Small intestine (tissue), 7 donors: ENCODE measurements at regions not wholly inside any gene's neighbourhood (a gene's known extent, or its start where the extent isn't known, plus 50 kb on each side); places are given as distances from the start of the nearest gene placed in this dataset.

ENCODE experiments used
- DNase-seq, 2 donors: peaks; one replicate each; pipeline versions ENCODE4 v3.0.0 to v3.0.0-alpha.2; 2013
- FAIRE-seq: peaks from 2 replicates; lab custom pipeline; 2012; peaks lifted over from hg19 to GRCh38; lab: Jason Lieb, UNC
- H3K27ac ChIP-seq, 3 donors: one replicate each; pipeline ENCODE4 v1.5.1; 2013; ENCODE audit warnings: low read length in 2 of 3, mild to moderate bottlenecking in 2 of 3, control low read depth in 1 of 3, inconsistent platforms in 1 of 3, low read depth in 1 of 3, moderate library complexity in 1 of 3
- H3K27me3 ChIP-seq, 3 donors: one replicate each; pipeline ENCODE4 v1.6.1; 2013; ENCODE audit warnings: low read length in 3 of 3, inconsistent platforms in 1 of 3; ENCODE audit not compliant: control insufficient read depth in 3 of 3, insufficient read depth in 3 of 3
- H3K36me3 ChIP-seq, 3 donors: one replicate each; pipeline ENCODE4 v1.6.1; 2013; ENCODE audit warnings: low read length in 3 of 3, inconsistent platforms in 1 of 3, low read depth in 1 of 3, mild to moderate bottlenecking in 1 of 3, moderate library complexity in 1 of 3; ENCODE audit not compliant: control insufficient read depth in 3 of 3, insufficient read depth in 2 of 3
- H3K4me1 ChIP-seq, 3 donors: one replicate each; pipeline ENCODE4 v1.6.1; 2013; ENCODE audit warnings: low read length in 2 of 3, inconsistent platforms in 1 of 3, low read depth in 1 of 3, mild to moderate bottlenecking in 1 of 3, moderate library complexity in 1 of 3; ENCODE audit not compliant: control insufficient read depth in 3 of 3, insufficient read depth in 2 of 3
- H3K4me3 ChIP-seq, 3 donors: one replicate each; pipeline ENCODE4 v1.5.1; 2013; ENCODE audit warnings: low read length in 3 of 3, control low read depth in 1 of 3, inconsistent platforms in 1 of 3, low read depth in 1 of 3, mild to moderate bottlenecking in 1 of 3, moderate library complexity in 1 of 3
- H3K9me3 ChIP-seq, 2 donors: one replicate each; pipeline ENCODE4 v1.6.1; 2013; ENCODE audit warnings: low read depth in 1 of 2, low read length in 1 of 2; ENCODE audit not compliant: control insufficient read depth in 2 of 2, insufficient read depth in 1 of 2
- WGBS, 3 donors: extraction: QIAGEN DNeasy Blood & Tissue Kit; methylation state at CpG; one replicate each; pipeline ENCODE4 v1.1.7; 2013; 5-methylcytosine and 5-hydroxymethylcytosine counted together
- donor health status: healthy with polysubstance abuse.
- donor health status: control.
- donor health status: control.
- donor health status: Bipolar disorder and iron deficiency.
- donor health status: healthy.

GRCh38 chr7:159227433-159227832, 82.8 kb upstream of the VIPR2 start:
- H3K27ac ChIP-seq = no peak overlapping the region
- H3K4me1 ChIP-seq = no peaks in the 10 kb centered on the region
- FAIRE-seq = no peak
- peaks cover 0 to 4% of the 10 kb centered on the region in 2 donors for H3K9me3 ChIP-seq
- no peaks in the 10 kb centered on the region for H3K27me3 ChIP-seq
- 29 to 73% (median 46%) methylated on average over 5 of the region's 5 CpGs for WGBS, 3 donors
- DNase-seq = no peak
- H3K4me3 ChIP-seq = no peak overlapping the region
- H3K36me3 ChIP-seq = no peaks in the 10 kb centered on the region

- Histone ChIP-seq H3K9me3 (peaks cover 0 to 4% of the 10 kb centered on the region in 2 donors), H3K4me1 (no peaks in the 10 kb centered on the region), H3K27ac (no peak overlapping the region), H3K36me3 (no peaks in the 10 kb centered on the region), H3K4me3 (no peak overlapping the region), H3K27me3 (no peaks in the 10 kb centered on the region)
- DNase-seq (no peak), FAIRE-seq (no peak)
- WGBS, 3 donors = 76 to 84% (median 80%) methylated on average over 6 of the region's 6 CpGs
Measured at GRCh38 chr7:159226011-159226702, 81.5 kb upstream of the VIPR2 start.

- no peak for FAIRE-seq
Measured at GRCh38 chr7:159218607-159219006, 73.9 kb upstream of the VIPR2 start.

GRCh38 chr7:159218170-159218569, 73.5 kb upstream of the VIPR2 start:
- Histone ChIP-seq H3K36me3 (no peaks in the 10 kb centered on the region), H3K27ac (no peak overlapping the region), H3K27me3 (no peaks in the 10 kb centered on the region), H3K9me3 (no peaks in the 10 kb centered on the region), H3K4me1 (no peaks in the 10 kb centered on the region), H3K4me3 (no peak overlapping the region)
- FAIRE-seq = no peak
- WGBS, 3 donors = 36 to 66% (median 38%) methylated on average over 1 of the region's 1 CpG
- DNase-seq = no peak

More at GRCh38 chr7:159218607-159219006, 73.9 kb upstream of the VIPR2 start:
- Histone ChIP-seq H3K36me3 (no peaks in the 10 kb centered on the region), H3K27ac (no peak overlapping the region), H3K9me3 (no peaks in the 10 kb centered on the region), H3K4me1 (no peaks in the 10 kb centered on the region), H3K4me3 (no peak overlapping the region), H3K27me3 (no peaks in the 10 kb centered on the region)
- 70 to 81% (median 71%) methylated on average over 7 of the region's 7 CpGs for WGBS, 3 donors
- no peak for DNase-seq

GRCh38 chr7:159215076-159215475, 70.4 kb upstream of the VIPR2 start:
- Histone ChIP-seq H3K36me3 (no peaks in the 10 kb centered on the region), H3K27me3 (no peaks in the 10 kb centered on the region), H3K4me3 (no peak overlapping the region), H3K27ac (no peak overlapping the region), H3K9me3 (no peaks in the 10 kb centered on the region), H3K4me1 (no peaks in the 10 kb centered on the region)
- DNase-seq (no peak), FAIRE-seq (no peak)
- WGBS, 3 donors = 77 to 89% (median 83%) methylated on average over 4 of the region's 4 CpGs

DNA sequence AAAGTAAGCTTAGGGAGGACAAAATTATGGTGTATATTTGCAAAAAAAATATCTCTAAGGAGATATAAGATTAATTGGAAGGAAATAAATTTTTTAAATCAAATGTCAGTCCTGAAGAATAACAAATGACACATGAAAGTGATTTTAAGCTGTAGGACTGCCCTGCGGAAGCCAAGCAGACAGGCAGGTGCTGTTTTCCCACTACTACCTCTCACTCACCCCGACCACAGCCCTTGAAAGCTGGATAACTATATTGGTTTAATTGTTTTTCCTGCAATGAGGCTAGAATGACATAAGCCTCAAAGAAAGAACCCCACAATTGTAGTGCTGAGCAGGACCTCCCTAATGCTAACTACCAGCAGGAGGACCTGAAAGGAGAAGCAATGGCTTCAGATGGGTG, 68.6 kb upstream of the VIPR2 start:
- 48 to 77% (median 57%) methylated on average over 2 of the region's 2 CpGs for WGBS, 3 donors
- Histone ChIP-seq H3K4me3 (no peak overlapping the region), H3K27me3 (no peaks in the 10 kb centered on the region), H3K27ac (no peak overlapping the region), H3K36me3 (no peaks in the 10 kb centered on the region), H3K9me3 (no peaks in the 10 kb centered on the region), H3K4me1 (no peaks in the 10 kb centered on the region)
- DNase-seq = no peak
- no peak for FAIRE-seq

GRCh38 chr7:159212226-159212625, 67.6 kb upstream of the VIPR2 start:
- Histone ChIP-seq H3K27ac (no peak overlapping the region), H3K4me3 (no peak overlapping the region), H3K36me3 (no peaks in the 10 kb centered on the region), H3K27me3 (no peaks in the 10 kb centered on the region), H3K4me1 (no peaks in the 10 kb centered on the region), H3K9me3 (no peaks in the 10 kb centered on the region)
- 79 to 84% (median 80%) methylated on average over 4 of the region's 4 CpGs for WGBS, 3 donors
- DNase-seq = no peak
- no peak for FAIRE-seq

DNA sequence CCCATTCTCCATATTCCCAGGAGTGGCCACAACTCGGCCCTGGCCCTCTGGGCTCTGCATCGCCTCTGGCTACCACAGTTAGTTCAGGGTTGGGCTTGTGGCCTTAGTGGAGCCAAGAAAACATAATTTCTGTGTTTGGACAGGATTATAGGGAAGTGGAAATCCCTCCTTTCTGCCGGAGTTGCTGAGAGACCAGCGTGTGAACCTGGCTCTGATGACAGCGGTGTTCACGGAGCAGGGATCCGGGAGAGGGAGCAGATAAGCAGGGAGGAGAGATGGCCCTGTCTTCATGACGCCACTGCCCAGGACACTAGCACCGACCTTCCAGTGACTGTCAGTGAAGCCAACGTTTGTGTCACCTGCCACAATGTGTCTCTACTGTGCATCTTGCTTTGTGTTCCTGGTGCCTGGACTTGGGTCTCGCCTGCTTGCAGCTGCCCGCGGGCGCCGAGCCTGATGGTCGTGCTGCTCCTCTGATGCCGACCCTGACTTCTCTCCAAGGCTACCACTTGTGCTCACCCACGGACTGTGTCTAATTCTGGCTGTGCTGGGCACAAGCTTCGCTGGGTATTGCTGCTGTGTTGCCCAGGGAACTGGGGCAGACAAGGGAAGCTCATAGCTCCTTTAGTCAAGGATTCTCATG, 67.0 kb upstream of the VIPR2 start:
- Histone ChIP-seq H3K9me3 (no peaks in the 10 kb centered on the region), H3K4me1 (no peaks in the 10 kb centered on the region), H3K4me3 (no peak overlapping the region), H3K27ac (no peak overlapping the region), H3K27me3 (no peaks in the 10 kb centered on the region), H3K36me3 (no peaks in the 10 kb centered on the region)
- DNase-seq = no peak
- FAIRE-seq = no peak
- WGBS, 3 donors = 56 to 67% (median 62%) methylated on average over 19 of the region's 19 CpGs
